GM12878 (cell line): ENCODE measurements at regions not wholly inside any gene's neighbourhood (a gene's known extent, or its start where the extent isn't known, plus 50 kb on each side); places are given as distances from the start of the nearest gene placed in this dataset.

ENCODE experiments used
- ATAC-seq: fragments of 200-7000 bp; cut with Tn5 transposase; 3 replicates; pipeline ENCODE4 v1.9.1; 2020; ENCODE audit warnings: mild to moderate bottlenecking, moderate library complexity
- BruUV-seq: library from RNA; stranded (reverse); fragments of 400-500 nt; replicated peaks from 2 replicates; lab custom pipeline; 2021; lab: Mats Ljungman, UMichigan
- CTCF ChIA-PET: fragments of 300-600 bp; sonication (Branson Sonifier 250); formaldehyde crosslinking; extraction: SDS; loops from one replicate; lab custom pipeline; 2021; ENCODE audit warnings: inconsistent platforms; lab: Yijun Ruan, JAX
- POLR2A ChIA-PET: fragments of 350-600 bp; formaldehyde crosslinking; extraction: SDS; loops from one replicate; lab custom pipeline; 2021; ENCODE audit warnings: inconsistent platforms; lab: Charles Lee
- RAD21 ChIA-PET: fragments of 300-600 bp; sonication (Branson Sonifier 250); formaldehyde crosslinking; loops from one replicate; lab custom pipeline; 2023; ENCODE audit warnings: antibody characterized with exemption; ENCODE audit not compliant: unreplicated experiment; lab: Charles Lee
- SMC1A ChIA-PET: fragments of 300-600 bp; sonication (Branson Sonifier 250); formaldehyde crosslinking; loops from one replicate; lab custom pipeline; 2023; ENCODE audit not compliant: unreplicated experiment, uncharacterized antibody; lab: Charles Lee
- DNase-seq: peaks from one replicate; pipeline ENCODE4 v3.0.0-alpha.2; 2011; ENCODE audit warnings: low read depth, low spot score
- FAIRE-seq: peaks from 3 replicates; lab custom pipeline; 2011; peaks lifted over from hg19 to GRCh38; lab: Jason Lieb, UNC
- H2AFZ ChIP-seq: 2 replicates; pipeline ENCODE4 v1.6.0; 2011; ENCODE audit warnings: low read depth, low read length, control low read depth; ENCODE audit not compliant: control insufficient read depth
- H3K27ac ChIP-seq: 2 replicates; pipeline ENCODE4 v1.5.1; 2011; ENCODE audit warnings: control low read depth; ENCODE audit not compliant: control insufficient read depth, insufficient read depth
- H3K27me3 ChIP-seq, 2 experiments: replicated peaks in 1 of 2; 2 replicates each; pipeline versions ENCODE4 v1.6.0 to v1.6.1; 2011; ENCODE audit warnings: low read length in 1 of 2; ENCODE audit not compliant: control insufficient read depth in 2 of 2, insufficient read depth in 2 of 2
- H3K36me3 ChIP-seq, 2 experiments: 2 replicates each; pipeline ENCODE4 v1.5.1; 2011; ENCODE audit warnings: low read length in 1 of 2; ENCODE audit not compliant: control insufficient read depth in 2 of 2, insufficient read depth in 2 of 2
- H3K4me1 ChIP-seq: 2 replicates; pipeline ENCODE4 v1.6.1; 2011; ENCODE audit warnings: mild to moderate bottlenecking, low read length, moderate library complexity, mixed read lengths; ENCODE audit not compliant: control insufficient read depth, insufficient read depth
- H3K4me2 ChIP-seq: 2 replicates; pipeline ENCODE4 v1.6.0; 2011; ENCODE audit warnings: control low read depth; ENCODE audit not compliant: control insufficient read depth, insufficient read depth
- H3K4me3 ChIP-seq: fragments of 200-600 bp; sonication (generic); 2 replicates; pipeline ENCODE4 v1.5.1; 2016
- H3K79me2 ChIP-seq: 2 replicates; pipeline ENCODE4 v1.6.0; 2011; ENCODE audit warnings: low read length; ENCODE audit not compliant: control insufficient read depth, insufficient read depth
- H3K9ac ChIP-seq: 2 replicates; pipeline ENCODE4 v1.8.0; 2011; ENCODE audit warnings: low read length, control low read depth, mixed read lengths; ENCODE audit not compliant: control insufficient read depth, insufficient read depth
- H3K9me3 ChIP-seq: replicated peaks from 3 replicates; pipeline ENCODE4 v1.5.1; 2011; ENCODE audit warnings: mild to moderate bottlenecking, low read length; ENCODE audit not compliant: control insufficient read depth, insufficient read depth
- H4K20me1 ChIP-seq: 2 replicates; pipeline ENCODE4 v1.6.0; 2011; ENCODE audit not compliant: control insufficient read depth, insufficient read depth
- HCFC1 ChIP-seq: fragments of 150-350 bp; IDR thresholded peaks from 2 replicates; pipeline ENCODE4 v1.6.1; 2014; ENCODE audit warnings: low read length
- HDAC6 ChIP-seq: fragments of 200-600 bp; sonication (generic); IDR thresholded peaks from one replicate; pipeline ENCODE4 v1.8.0; 2017; ENCODE audit warnings: antibody characterized with exemption; ENCODE audit not compliant: unreplicated experiment
- IRF4 ChIP-seq: IDR thresholded peaks from 2 replicates; pipeline ENCODE4 v1.6.1; 2011; ENCODE audit warnings: low read depth, low read length
- JUNB ChIP-seq: IDR thresholded peaks from 2 replicates; pipeline ENCODE4 v1.6.1; 2016; ENCODE audit warnings: antibody characterized with exemption, mild to moderate bottlenecking
- JUND ChIP-seq: IDR thresholded peaks from 2 replicates; pipeline ENCODE4 v1.6.1; 2012; ENCODE audit warnings: low read depth, mild to moderate bottlenecking, low read length, improper control_type of control experiment, moderate library complexity
- KLF5 ChIP-seq: fragments of 450-650 bp; IDR thresholded peaks from 2 replicates; pipeline ENCODE4 v1.6.1; 2014; ENCODE audit warnings: mild to moderate bottlenecking; ENCODE audit not compliant: partially characterized antibody
- MTA3 ChIP-seq: IDR thresholded peaks from 2 replicates; pipeline ENCODE4 v1.6.1; 2012; ENCODE audit warnings: low read length, inconsistent platforms, borderline replicate concordance
- NFXL1 ChIP-seq: fragments of 450-650 bp; IDR thresholded peaks from 2 replicates; pipeline ENCODE4 v1.6.1; 2017; ENCODE audit warnings: antibody characterized with exemption, mild to moderate bottlenecking, borderline replicate concordance
- SMAD5 ChIP-seq: IDR thresholded peaks from 2 replicates; pipeline ENCODE4 v1.6.1; 2016; ENCODE audit warnings: antibody characterized with exemption, low read depth
- SPI1 ChIP-seq: IDR thresholded peaks from 2 replicates; pipeline ENCODE4 v1.6.1; 2011; ENCODE audit warnings: low read depth, mild to moderate bottlenecking, low read length, moderate library complexity, borderline replicate concordance; ENCODE audit not compliant: insufficient read depth
- SREBF1 ChIP-seq: IDR thresholded peaks from 2 replicates; pipeline ENCODE4 v1.6.1; 2012; ENCODE audit warnings: mild to moderate bottlenecking, low read length
- TCF3 ChIP-seq: IDR thresholded peaks from 2 replicates; pipeline ENCODE4 v1.6.1; 2012; ENCODE audit warnings: low read depth, mild to moderate bottlenecking, low read length, borderline replicate concordance; ENCODE audit not compliant: insufficient read depth
- TCF7 ChIP-seq: IDR thresholded peaks from 2 replicates; pipeline ENCODE4 v1.6.1; 2014; ENCODE audit warnings: antibody characterized with exemption, borderline replicate concordance
- ZBTB11 ChIP-seq: fragments of 450-650 bp; formaldehyde crosslinking; IDR thresholded peaks from 2 replicates; pipeline ENCODE4 v1.5.0; 2022; ENCODE audit warnings: mild to moderate bottlenecking, missing genetic modification characterization
- ZNF622 ChIP-seq: fragments of 450-650 bp; IDR thresholded peaks from 2 replicates; pipeline ENCODE4 v1.6.1; 2017; ENCODE audit warnings: mild to moderate bottlenecking, inconsistent platforms
- WGBS: methylation state at CpG from one replicate; pipeline ENCODE4 v1.1.6; 2016; ENCODE audit warnings: low lambda C conversion rate; ENCODE audit not compliant: insufficient replicate concordance, insufficient coverage; ENCODE audit errors: missing lambda C conversion rate; 5-methylcytosine and 5-hydroxymethylcytosine counted together
- in situ Hi-C: fragments of 300-500 bp; cut with MboI; formaldehyde crosslinking; loops from 9 replicates; pipeline ENCODE4 v1.14.3; 2018; ENCODE audit warnings: mixed read lengths
- intact Hi-C: fragments of 100-400 bp; cut with micrococcal nuclease; formaldehyde crosslinking; loops from one replicate; pipeline ENCODE4 v1.14.2; 2022; ENCODE audit not compliant: unreplicated experiment
- TF ChIP-seq, protein P1 (sequence below): fragments of 450-650 bp; IDR thresholded peaks from 2 replicates; pipeline ENCODE4 v1.6.1; 2017; ENCODE audit warnings: mild to moderate bottlenecking, moderate library complexity
- TF ChIP-seq, protein P2 (sequence below): IDR thresholded peaks from 2 replicates; pipeline ENCODE4 v1.6.1; 2011; ENCODE audit warnings: low read depth, mild to moderate bottlenecking, low read length, moderate library complexity, borderline replicate concordance; ENCODE audit errors: extremely low read depth

GRCh38 chr10:84049645-84050011 is 89.7 kb upstream of the GHITM start (continued):
- TF ChIP-seq, protein P1, sequence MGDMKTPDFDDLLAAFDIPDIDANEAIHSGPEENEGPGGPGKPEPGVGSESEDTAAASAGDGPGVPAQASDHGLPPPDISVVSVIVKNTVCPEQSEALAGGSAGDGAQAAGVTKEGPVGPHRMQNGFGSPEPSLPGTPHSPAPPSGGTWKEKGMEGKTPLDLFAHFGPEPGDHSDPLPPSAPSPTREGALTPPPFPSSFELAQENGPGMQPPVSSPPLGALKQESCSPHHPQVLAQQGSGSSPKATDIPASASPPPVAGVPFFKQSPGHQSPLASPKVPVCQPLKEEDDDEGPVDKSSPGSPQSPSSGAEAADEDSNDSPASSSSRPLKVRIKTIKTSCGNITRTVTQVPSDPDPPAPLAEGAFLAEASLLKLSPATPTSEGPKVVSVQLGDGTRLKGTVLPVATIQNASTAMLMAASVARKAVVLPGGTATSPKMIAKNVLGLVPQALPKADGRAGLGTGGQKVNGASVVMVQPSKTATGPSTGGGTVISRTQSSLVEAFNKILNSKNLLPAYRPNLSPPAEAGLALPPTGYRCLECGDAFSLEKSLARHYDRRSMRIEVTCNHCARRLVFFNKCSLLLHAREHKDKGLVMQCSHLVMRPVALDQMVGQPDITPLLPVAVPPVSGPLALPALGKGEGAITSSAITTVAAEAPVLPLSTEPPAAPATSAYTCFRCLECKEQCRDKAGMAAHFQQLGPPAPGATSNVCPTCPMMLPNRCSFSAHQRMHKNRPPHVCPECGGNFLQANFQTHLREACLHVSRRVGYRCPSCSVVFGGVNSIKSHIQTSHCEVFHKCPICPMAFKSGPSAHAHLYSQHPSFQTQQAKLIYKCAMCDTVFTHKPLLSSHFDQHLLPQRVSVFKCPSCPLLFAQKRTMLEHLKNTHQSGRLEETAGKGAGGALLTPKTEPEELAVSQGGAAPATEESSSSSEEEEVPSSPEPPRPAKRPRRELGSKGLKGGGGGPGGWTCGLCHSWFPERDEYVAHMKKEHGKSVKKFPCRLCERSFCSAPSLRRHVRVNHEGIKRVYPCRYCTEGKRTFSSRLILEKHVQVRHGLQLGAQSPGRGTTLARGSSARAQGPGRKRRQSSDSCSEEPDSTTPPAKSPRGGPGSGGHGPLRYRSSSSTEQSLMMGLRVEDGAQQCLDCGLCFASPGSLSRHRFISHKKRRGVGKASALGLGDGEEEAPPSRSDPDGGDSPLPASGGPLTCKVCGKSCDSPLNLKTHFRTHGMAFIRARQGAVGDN: no peak

- Histone ChIP-seq H3K4me1 (no peaks in the 10 kb centered on the region), H4K20me1 (no peaks in the 10 kb centered on the region), H3K4me2 (no peak overlapping the region), H3K36me3 (no peaks in the 10 kb centered on the region), H2AFZ (no peak overlapping the region), H3K79me2 (no peaks in the 10 kb centered on the region), H3K9me3 (no peaks in the 10 kb centered on the region), H3K4me3 (no peak overlapping the region), H3K27ac (no peak overlapping the region), H3K27me3 (peaks cover 1 to 3% of the 10 kb centered on the region in 2 experiments; a peak in 2 of 4 replicates), H3K9ac (no peak overlapping the region)
- TF ChIP-seq TCF3 (no peak), SPI1 (no peak), SMAD5 (no peak), TCF7 (no peak), SREBF1 (no peak), KLF5 (no peak), NFXL1 (no peak), JUND (no peak), JUNB (no peak), MTA3 (no peak), ZNF622 (no peak), ZBTB11 (CRISPR knock-in tag) (no peak), HDAC6 (no peak), IRF4 (no peak), HCFC1 (no peak)
- TF ChIP-seq, protein P2, sequence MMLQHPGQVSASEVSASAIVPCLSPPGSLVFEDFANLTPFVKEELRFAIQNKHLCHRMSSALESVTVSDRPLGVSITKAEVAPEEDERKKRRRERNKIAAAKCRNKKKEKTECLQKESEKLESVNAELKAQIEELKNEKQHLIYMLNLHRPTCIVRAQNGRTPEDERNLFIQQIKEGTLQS: no peak
- ChIA-PET SMC1A (no interaction called here), CTCF (no interaction called here), POLR2A (no interaction called here), RAD21 (no interaction called here)
- no peak for DNase-seq
- no TSS peak for BruUV-seq
- in situ Hi-C loops: no loop called here
- no peak for FAIRE-seq
- WGBS: 27% methylated on average over 5 of the region's 5 CpGs
- intact Hi-C loops: no loop called here
- ATAC-seq: no peak
These were observed 85.7 kb upstream of the GHITM start for GRCh38 chr10:84053626-84054025.
